C4-2B (cell line): ENCODE measurements at regions not wholly inside any gene's neighbourhood (a gene's known extent, or its start where the extent isn't known, plus 50 kb on each side); places are given as distances from the start of the nearest gene placed in this dataset.

Source experiments
- H3K27ac ChIP-seq: fragments of 450-650 bp; 2 replicates; pipeline ENCODE4 v1.5.1; 2017
- CTCF ChIP-seq: fragments of 450-650 bp; conservative IDR thresholded peaks from 2 replicates; pipeline ENCODE4 v1.5.1; 2017; ENCODE audit warnings: mild to moderate bottlenecking
- ZFX ChIP-seq: fragments of 450-650 bp; IDR thresholded peaks from 2 replicates; pipeline ENCODE4 v1.6.1; 2017

GRCh38 chr5:128770907-128771306 is 194.4 kb upstream of the SLC27A6 start:
- H3K27ac ChIP-seq, result no peak overlapping the region
- no peak for TF ChIP-seq ZFX

- H3K27ac ChIP-seq, result no peak overlapping the region
Observed at GRCh38 chr5:128772356-128772755, 192.9 kb upstream of the SLC27A6 start.

GRCh38 chr5:128773378-128773777 is 191.9 kb upstream of the SLC27A6 start:
- H3K27ac ChIP-seq, result no peak overlapping the region
- no peak for TF ChIP-seq ZFX
- no peak for TF ChIP-seq CTCF

More at GRCh38 chr5:128772356-128772755, 192.9 kb upstream of the SLC27A6 start:
- TF ChIP-seq ZFX (no peak), CTCF (no peak)

GRCh38 chr5:128774605-128775004 is 190.7 kb upstream of the SLC27A6 start:
- no peak for TF ChIP-seq CTCF
- TF ChIP-seq ZFX, result no peak
- H3K27ac ChIP-seq, result no peak overlapping the region

- TF ChIP-seq CTCF (no peak), ZFX (no peak)
- H3K27ac ChIP-seq, result no peak overlapping the region
Observed at GRCh38 chr5:128775558-128775957, 189.7 kb upstream of the SLC27A6 start.

- no peak for TF ChIP-seq ZFX
- no peak for TF ChIP-seq CTCF
- no peak overlapping the region for H3K27ac ChIP-seq
Observed at GRCh38 chr5:128777052-128777451, 188.2 kb upstream of the SLC27A6 start.

- TF ChIP-seq CTCF, result no peak
- no peak overlapping the region for H3K27ac ChIP-seq
Observed at GRCh38 chr5:128778474-128778873, 186.8 kb upstream of the SLC27A6 start.

- TF ChIP-seq ZFX, result no peak
- TF ChIP-seq CTCF, result no peak
- H3K27ac ChIP-seq, result no peak overlapping the region
Observed at GRCh38 chr5:128782446-128782845, 182.8 kb upstream of the SLC27A6 start.
